Chondrocyte (in vitro differentiated cells): ENCODE measurements at regions not wholly inside any gene's neighbourhood (a gene's known extent, or its start where the extent isn't known, plus 50 kb on each side); places are given as distances from the start of the nearest gene placed in this dataset.

Source experiments
- DNase-seq: peaks from one replicate; pipeline ENCODE4 v3.0.0; 2021; ENCODE audit warnings: mixed read lengths, low spot score
- H3K27ac Mint-ChIP-seq: one replicate; pipeline ENCODE4 v1.8.0; 2021; ENCODE audit warnings: mild to moderate bottlenecking, moderate library complexity, mixed read lengths; ENCODE audit not compliant: unreplicated experiment
- H3K27me3 Mint-ChIP-seq: 2 replicates; pipeline ENCODE4 v1.8.0; 2021; ENCODE audit warnings: low read depth, mixed read lengths
- H3K36me3 Mint-ChIP-seq: 2 replicates; pipeline ENCODE4 v1.8.0; 2021; ENCODE audit warnings: low read depth, mixed read lengths
- H3K4me1 Mint-ChIP-seq: 2 replicates; pipeline ENCODE4 v1.8.0; 2021; ENCODE audit warnings: low read depth, mild to moderate bottlenecking, mixed read lengths
- H3K4me3 Mint-ChIP-seq: one replicate; pipeline ENCODE4 v1.8.0; 2021; ENCODE audit warnings: mild to moderate bottlenecking, moderate library complexity, mixed read lengths; ENCODE audit not compliant: unreplicated experiment
- H3K9me3 Mint-ChIP-seq: 2 replicates; pipeline ENCODE4 v1.8.0; 2021; ENCODE audit warnings: low read depth, mixed read lengths
- CTCF ChIP-seq: fragments of 200-600 bp; sonication (generic); IDR thresholded peaks from 2 replicates; pipeline ENCODE4 v1.5.0; 2021; ENCODE audit warnings: antibody characterized with exemption, mild to moderate bottlenecking, moderate library complexity

- TF ChIP-seq CTCF: no peak
- H3K36me3 Mint-ChIP-seq: no peaks in the 10 kb centered on the region
- peaks cover 1% of the 10 kb centered on the region for H3K27me3 Mint-ChIP-seq
- no peaks in the 10 kb centered on the region for H3K4me1 Mint-ChIP-seq
- DNase-seq: no peak
- H3K4me3 Mint-ChIP-seq: no peak overlapping the region
- H3K27ac Mint-ChIP-seq: no peak overlapping the region
- H3K9me3 Mint-ChIP-seq: peaks cover 17% of the 10 kb centered on the region
Observed at GRCh38 chr9:29588361-29588760, 2015.1 kb upstream of the C9orf72 start.

GRCh38 chr9:29609282-29609681 lies 2036.0 kb upstream of the C9orf72 start:
- Mint-ChIP-seq H3K36me3 (peaks cover 2% of the 10 kb centered on the region), H3K27me3 (peaks cover 9% of the 10 kb centered on the region), H3K9me3 (peaks cover 6% of the 10 kb centered on the region), H3K4me3 (no peak overlapping the region), H3K27ac (no peak overlapping the region), H3K4me1 (peaks cover 4% of the 10 kb centered on the region)
- TF ChIP-seq CTCF: no peak
- no peak for DNase-seq

- no peak for DNase-seq
- no peak for TF ChIP-seq CTCF
- H3K27ac Mint-ChIP-seq: no peak overlapping the region
- H3K4me3 Mint-ChIP-seq: no peak overlapping the region
- peaks cover 13% of the 10 kb centered on the region for H3K27me3 Mint-ChIP-seq
- peaks cover 6% of the 10 kb centered on the region for H3K9me3 Mint-ChIP-seq
- peaks cover 2% of the 10 kb centered on the region for H3K36me3 Mint-ChIP-seq
- H3K4me1 Mint-ChIP-seq: peaks cover 4% of the 10 kb centered on the region
Observed at GRCh38 chr9:29613773-29614172, 2040.5 kb upstream of the C9orf72 start.

GRCh38 chr9:29616844-29617243 lies 2043.6 kb upstream of the C9orf72 start:
- DNase-seq: no peak
- peaks cover 4% of the 10 kb centered on the region for H3K4me1 Mint-ChIP-seq
- H3K27ac Mint-ChIP-seq: no peak overlapping the region
- H3K9me3 Mint-ChIP-seq: peaks cover 6% of the 10 kb centered on the region
- peaks cover 10% of the 10 kb centered on the region for H3K27me3 Mint-ChIP-seq
- H3K4me3 Mint-ChIP-seq: no peak overlapping the region
- TF ChIP-seq CTCF: no peak
- H3K36me3 Mint-ChIP-seq: peaks cover 2% of the 10 kb centered on the region

GRCh38 chr9:29625292-29625731 lies 2052.0 kb upstream of the C9orf72 start:
- H3K27ac Mint-ChIP-seq: peak overlapping the region; percentile 25
- H3K27me3 Mint-ChIP-seq: no peaks in the 10 kb centered on the region
- H3K4me3 Mint-ChIP-seq: no peak overlapping the region
- TF ChIP-seq CTCF: no peak
- H3K36me3 Mint-ChIP-seq: no peaks in the 10 kb centered on the region
- peaks cover 4% of the 10 kb centered on the region for H3K4me1 Mint-ChIP-seq
- no peaks in the 10 kb centered on the region for H3K9me3 Mint-ChIP-seq
- DNase-seq: no peak
